ENCODE measurements at regions not wholly inside any gene's neighbourhood (a gene's known extent, or its start where the extent isn't known, plus 50 kb on each side); places are given as distances from the start of the nearest gene placed in this dataset.

- no peaks in the 10 kb centered on the region for H3K4me1 ChIP-seq
- no peaks in the 10 kb centered on the region for H3K36me3 ChIP-seq
- TF ChIP-seq POLR2AphosphoS5 (IDR thresholded peaks at IDR 0.05) (no peak), EP300 (IDR thresholded peaks at IDR 0.05; ENCODE audit: low read depth) (no peak), CTCF (IDR thresholded peaks at IDR 0.05) (no peak), POLR2A (IDR thresholded peaks at IDR 0.05) (no peak)
- no peaks in the 10 kb centered on the region for H3K27me3 ChIP-seq
- H3K27ac ChIP-seq = no peak overlapping the region
- intact Hi-C loops (cut with DNase I; ENCODE audit: low total_unique reads) (no loop called here), in situ Hi-C loops (cut with MboI; ENCODE audit: low pct_ligation_motif_present in 1 of 4, low pct_unique_long_range_greater_than_20kb in 1 of 4, low sequenced_read_pairs in 3 of 4) (no loop called here)
- no peak overlapping the region for H3K4me3 ChIP-seq
- H3K9me3 ChIP-seq = no peaks in the 10 kb centered on the region
- no peak for DNase-seq
Observed at GRCh38 chr18:44521668-44522022, 159.0 kb upstream of the SETBP1 start.

- intact Hi-C loops (cut with DNase I; ENCODE audit: low total_unique reads) (no loop called here), in situ Hi-C loops (cut with MboI; ENCODE audit: low pct_ligation_motif_present in 1 of 4, low pct_unique_long_range_greater_than_20kb in 1 of 4, low sequenced_read_pairs in 3 of 4) (no loop called here)
- Histone ChIP-seq H3K4me3 (no peak overlapping the region), H3K9me3 (no peaks in the 10 kb centered on the region), H3K27me3 (no peaks in the 10 kb centered on the region), H3K36me3 (no peaks in the 10 kb centered on the region), H3K27ac (no peak overlapping the region), H3K4me1 (no peaks in the 10 kb centered on the region)
- TF ChIP-seq EP300 (IDR thresholded peaks at IDR 0.05; ENCODE audit: low read depth) = no peak
- TF ChIP-seq POLR2A (IDR thresholded peaks at IDR 0.05) = no peak
- TF ChIP-seq POLR2AphosphoS5 (IDR thresholded peaks at IDR 0.05) = no peak
- no peak for TF ChIP-seq CTCF (IDR thresholded peaks at IDR 0.05)
- no peak for DNase-seq
Observed at GRCh38 chr18:44526705-44527415, 153.8 kb upstream of the SETBP1 start.

- H3K36me3 ChIP-seq = no peaks in the 10 kb centered on the region
- H3K4me3 ChIP-seq = no peak overlapping the region
- no peak for DNase-seq
- TF ChIP-seq EP300 (IDR thresholded peaks at IDR 0.05; ENCODE audit: low read depth) (no peak), CTCF (IDR thresholded peaks at IDR 0.05) (no peak), POLR2AphosphoS5 (IDR thresholded peaks at IDR 0.05) (no peak), POLR2A (IDR thresholded peaks at IDR 0.05) (no peak)
- intact Hi-C loops (cut with DNase I; ENCODE audit: low total_unique reads) (no loop called here), in situ Hi-C loops (cut with MboI; ENCODE audit: low pct_ligation_motif_present in 1 of 4, low pct_unique_long_range_greater_than_20kb in 1 of 4, low sequenced_read_pairs in 3 of 4) (no loop called here)
- H3K27ac ChIP-seq = no peak overlapping the region
- H3K27me3 ChIP-seq = no peaks in the 10 kb centered on the region
- no peaks in the 10 kb centered on the region for H3K9me3 ChIP-seq
- H3K4me1 ChIP-seq = peaks cover 0 to 8% (median 3%) of the 10 kb centered on the region in 4 donors
- 93 to 96% methylated on average over 2 of the region's 2 CpGs for WGBS, 2 donors (ENCODE audit: low coverage in 1 of 2)
Observed at GRCh38 chr18:44533071-44533470, 147.6 kb upstream of the SETBP1 start.

GRCh38 chr18:44536046-44536445 lies 144.6 kb upstream of the SETBP1 start:
- H3K9me3 ChIP-seq = no peaks in the 10 kb centered on the region
- TF ChIP-seq EP300 (IDR thresholded peaks at IDR 0.05; ENCODE audit: low read depth) = no peak
- no peak for TF ChIP-seq CTCF (IDR thresholded peaks at IDR 0.05)
- TF ChIP-seq POLR2AphosphoS5 (IDR thresholded peaks at IDR 0.05) = no peak
- TF ChIP-seq POLR2A (IDR thresholded peaks at IDR 0.05) = no peak
- H3K27ac ChIP-seq = no peak overlapping the region
- DNase-seq = no peak
- WGBS, 2 donors (ENCODE audit: low coverage in 1 of 2) = 33 to 42% methylated on average over 1 of the region's 1 CpG
- H3K27me3 ChIP-seq = no peaks in the 10 kb centered on the region
- in situ Hi-C loops (cut with MboI; ENCODE audit: low pct_ligation_motif_present in 1 of 4, low pct_unique_long_range_greater_than_20kb in 1 of 4, low sequenced_read_pairs in 3 of 4) = no loop called here
- peaks cover 0 to 8% (median 3%) of the 10 kb centered on the region in 4 donors for H3K4me1 ChIP-seq
- intact Hi-C loops (cut with DNase I; ENCODE audit: low total_unique reads) = no loop called here
- no peak overlapping the region for H3K4me3 ChIP-seq
- no peaks in the 10 kb centered on the region for H3K36me3 ChIP-seq

Measured in transverse colon (tissue), 4 donors.